ENCODE measurements at regions not wholly inside any gene's neighbourhood (a gene's known extent, or its start where the extent isn't known, plus 50 kb on each side); places are given as distances from the start of the nearest gene placed in this dataset.

GRCh38 chr3:187966636-187967406 lies 187.1 kb upstream of the LPP start:
- TF ChIP-seq CTCF (IDR thresholded peaks at IDR 0.05): no peak
- no peak for TF ChIP-seq EP300 (IDR thresholded peaks at IDR 0.05)
